GM23338 (cell line): ENCODE measurements at regions not wholly inside any gene's neighbourhood (a gene's known extent, or its start where the extent isn't known, plus 50 kb on each side); places are given as distances from the start of the nearest gene placed in this dataset.

Source experiments
- ATAC-seq: fragments of 200-7000 bp; cut with Tn5 transposase; 3 replicates; pipeline ENCODE4 v1.9.1; 2020
- DNase-seq: peaks from one replicate; pipeline ENCODE4 v3.0.0-alpha.2; 2015; ENCODE audit warnings: low spot score
- H2AFZ ChIP-seq: fragments of 200-600 bp; sonication (generic); 2 replicates; pipeline ENCODE4 v1.8.0; 2016; ENCODE audit warnings: antibody characterized with exemption, mild to moderate bottlenecking, moderate library complexity
- H3F3A ChIP-seq: fragments of 200-600 bp; sonication (generic); replicated peaks from 2 replicates; pipeline ENCODE4 v1.8.0; 2017; ENCODE audit warnings: antibody characterized with exemption, mixed run types, low read depth
- H3K27ac ChIP-seq: fragments of 200-600 bp; sonication (generic); 2 replicates; pipeline ENCODE4 v1.6.1; 2016; ENCODE audit warnings: low read depth
- H3K27me3 ChIP-seq: fragments of 200-600 bp; sonication (generic); 2 replicates; pipeline ENCODE4 v1.8.0; 2016; ENCODE audit warnings: mild to moderate bottlenecking, mixed run types, moderate library complexity; ENCODE audit not compliant: insufficient read depth
- H3K36me3 ChIP-seq: fragments of 200-600 bp; sonication (generic); 2 replicates; pipeline ENCODE4 v1.8.0; 2016; ENCODE audit warnings: mild to moderate bottlenecking; ENCODE audit not compliant: insufficient read depth
- H3K4me1 ChIP-seq: fragments of 200-600 bp; sonication (generic); 2 replicates; pipeline ENCODE4 v1.8.0; 2016; ENCODE audit warnings: mild to moderate bottlenecking, moderate library complexity; ENCODE audit not compliant: insufficient read depth
- H3K4me2 ChIP-seq: fragments of 200-600 bp; sonication (generic); 2 replicates; pipeline ENCODE4 v1.7.1; 2017; ENCODE audit warnings: mixed run types
- H3K4me3 ChIP-seq: fragments of 200-600 bp; sonication (generic); 2 replicates; pipeline ENCODE4 v1.6.1; 2016; ENCODE audit warnings: mixed run types
- H3K79me2 ChIP-seq: fragments of 200-600 bp; sonication (generic); replicated peaks from 2 replicates; pipeline ENCODE4 v1.8.0; 2017; ENCODE audit warnings: mild to moderate bottlenecking; ENCODE audit not compliant: insufficient read depth
- H3K9me2 ChIP-seq: fragments of 200-600 bp; sonication (generic); 2 replicates; pipeline ENCODE4 v1.8.0; 2017; ENCODE audit not compliant: insufficient read depth
- H4K20me1 ChIP-seq: fragments of 200-600 bp; sonication (generic); replicated peaks from 2 replicates; pipeline ENCODE4 v1.8.0; 2017; ENCODE audit warnings: mild to moderate bottlenecking; ENCODE audit not compliant: insufficient read depth
- H3K27ac Mint-ChIP-seq: 2 replicates; pipeline ENCODE4 v1.8.0; 2020; ENCODE audit warnings: inconsistent platforms, mild to moderate bottlenecking, moderate library complexity, mixed read lengths
- H3K27me3 Mint-ChIP-seq: 3 replicates; pipeline ENCODE4 v1.8.0; 2022; ENCODE audit warnings: low read depth, mild to moderate bottlenecking, moderate library complexity, mixed read lengths, inconsistent platforms; ENCODE audit not compliant: insufficient read depth, poor library complexity
- H3K36me3 Mint-ChIP-seq: 3 replicates; pipeline ENCODE4 v1.8.0; 2021; ENCODE audit warnings: low read depth, mild to moderate bottlenecking, inconsistent platforms, moderate library complexity, mixed read lengths
- H3K4me1 Mint-ChIP-seq: 3 replicates; pipeline ENCODE4 v1.8.0; 2020; ENCODE audit warnings: mild to moderate bottlenecking, inconsistent platforms, mixed read lengths
- H3K4me3 Mint-ChIP-seq: 3 replicates; pipeline ENCODE4 v1.8.0; 2021; ENCODE audit warnings: moderate library complexity, mild to moderate bottlenecking, inconsistent platforms, mixed read lengths
- H3K9me3 Mint-ChIP-seq: 3 replicates; pipeline ENCODE4 v1.8.0; 2020; ENCODE audit warnings: moderate library complexity, mild to moderate bottlenecking, inconsistent platforms, mixed read lengths
- CTCF ChIP-seq, 2 experiments: fragments of 200-600 bp in 1 of 2; sonication (generic) in 1 of 2; conservative IDR thresholded peaks; 2 replicates each; pipeline versions ENCODE4 v1.5.1 to v1.6.1; 2016 to 2017; ENCODE audit warnings: antibody characterized with exemption in 2 of 2, low read depth in 2 of 2, mild to moderate bottlenecking in 2 of 2, moderate library complexity in 1 of 2
- ETS1 ChIP-seq: IDR thresholded peaks from 2 replicates; pipeline ENCODE4 v1.6.1; 2016; ENCODE audit warnings: antibody characterized with exemption
- EZH2 ChIP-seq: fragments of 200-600 bp; sonication (generic); IDR thresholded peaks from one replicate; pipeline ENCODE4 v1.8.0; 2017; ENCODE audit warnings: antibody characterized with exemption, mild to moderate bottlenecking, low read depth; ENCODE audit not compliant: unreplicated experiment
- EZH2phosphoT487 ChIP-seq: fragments of 200-600 bp; sonication (generic); IDR thresholded peaks from one replicate; pipeline ENCODE4 v1.8.1; 2018; ENCODE audit warnings: antibody characterized with exemption; ENCODE audit not compliant: unreplicated experiment
- POLR2AphosphoS5 ChIP-seq: IDR thresholded peaks from 2 replicates; pipeline ENCODE4 v1.6.1; 2016; ENCODE audit warnings: antibody characterized with exemption, low read depth
- REST ChIP-seq: IDR thresholded peaks from one replicate; pipeline ENCODE4 v1.6.1; 2018; ENCODE audit warnings: antibody characterized with exemption; ENCODE audit not compliant: unreplicated experiment
- STAT1 ChIP-seq: IDR thresholded peaks from one replicate; pipeline ENCODE4 v1.6.1; 2016; ENCODE audit warnings: antibody characterized with exemption; ENCODE audit not compliant: unreplicated experiment

- no peak for TF ChIP-seq REST
Observed at GRCh38 chr4:127347936-127348335, 284.8 kb upstream of the INTU start (continued).

GRCh38 chr4:127352220-127353113 is 280.3 kb upstream of the INTU start:
- Histone ChIP-seq H3K9me2 (no peaks in the 10 kb centered on the region; the same call in 1 of the 2 replicates), H3K36me3 (0 out of 2 replicates have a peak, but pooled peaks cover 3% of the 10 kb centered on the region), H3F3A (no peaks in the 10 kb centered on the region), H3K4me2 (no peak overlapping the region), H3K27me3 (no peaks in the 10 kb centered on the region), H2AFZ (no peak overlapping the region), H3K79me2 (no peaks in the 10 kb centered on the region), H3K4me3 (no peak overlapping the region), H3K27ac (no peak overlapping the region), H4K20me1 (no peaks in the 10 kb centered on the region), H3K4me1 (no peaks in the 10 kb centered on the region)
- no peak overlapping the region for H3K4me3 Mint-ChIP-seq
- DNase-seq (peak; percentile 43), ATAC-seq (peak; percentile 82)
- peak overlapping the region; percentile 0; the same call in 1 of the 2 replicates for H3K27ac Mint-ChIP-seq
- no peaks in the 10 kb centered on the region for H3K36me3 Mint-ChIP-seq
- no peaks in the 10 kb centered on the region for H3K27me3 Mint-ChIP-seq
- no peaks in the 10 kb centered on the region for H3K4me1 Mint-ChIP-seq
- TF ChIP-seq ETS1 (no peak), CTCF (conservative IDR thresholded peaks at IDR 0.05; ENCODE audit: low read depth in 2 of 2) (peak; percentile 43 to 58)
- 0 out of 3 replicates have a peak, but pooled peaks cover 10% of the 10 kb centered on the region for H3K9me3 Mint-ChIP-seq

- H4K20me1 ChIP-seq, result no peaks in the 10 kb centered on the region
- H3K4me1 ChIP-seq, result no peaks in the 10 kb centered on the region
- Mint-ChIP-seq H3K36me3 (no peaks in the 10 kb centered on the region), H3K27ac (no peak overlapping the region), H3K27me3 (no peaks in the 10 kb centered on the region), H3K4me1 (no peaks in the 10 kb centered on the region), H3K4me3 (no peak overlapping the region), H3K9me3 (no peaks in the 10 kb centered on the region)
- no peaks in the 10 kb centered on the region; the same call in 1 of the 2 replicates for H3K9me2 ChIP-seq
- DNase-seq, result no peak
- no peak overlapping the region for H3K27ac ChIP-seq
- ATAC-seq, result no peak
- H3K27me3 ChIP-seq, result no peaks in the 10 kb centered on the region
- H3K79me2 ChIP-seq, result no peaks in the 10 kb centered on the region
- no peak overlapping the region for H2AFZ ChIP-seq
- H3F3A ChIP-seq, result no peaks in the 10 kb centered on the region
- H3K4me3 ChIP-seq, result no peak overlapping the region
- H3K4me2 ChIP-seq, result no peak overlapping the region
- no peaks in the 10 kb centered on the region for H3K36me3 ChIP-seq
- no peak for TF ChIP-seq POLR2AphosphoS5
- no peak for TF ChIP-seq STAT1
- no peak for TF ChIP-seq EZH2
- TF ChIP-seq ETS1, result no peak
- TF ChIP-seq EZH2phosphoT487, result no peak
Observed at GRCh38 chr4:127355743-127356142, 277.0 kb upstream of the INTU start.
